Posterior vena cava (tissue), 2 donors: ENCODE measurements at regions not wholly inside any gene's neighbourhood (a gene's known extent, or its start where the extent isn't known, plus 50 kb on each side); places are given as distances from the start of the nearest gene placed in this dataset.
A peak's percentile ranks its signal among the peaks of the same experiment; 100 is the strongest.

ENCODE experiments used
- DNase-seq: peaks from one replicate; pipeline ENCODE4 v3.0.0-alpha.2; 2020; ENCODE audit warnings: low spot score
- intact Hi-C, 2 donors: fragments of 100-400 bp; cut with DNase I; formaldehyde crosslinking; loops; one replicate each; pipeline versions ENCODE4 v1.14.1 to v1.14.2; 2022 to 2023
- donor health status: DM: yes; HTN: yes; CAD: no.
- donor health status: DM: yes; HTN: yes; CAD: no.

GRCh38 chr17:68784431-68784830, 170.8 kb downstream of the ABCA8 start:
- intact Hi-C loops = loop anchor here in 1 of 2 donors (10.0 kb wide), 2 partner anchors 120 to 460 kb away; no protein-coding TSS in a partner anchor
- DNase-seq = no peak

GRCh38 chr17:68783861-68784260, 171.3 kb downstream of the ABCA8 start:
- intact Hi-C loops = loop anchor here in 1 of 2 donors (10.0 kb wide), 2 partner anchors 121 to 461 kb away; no protein-coding TSS in a partner anchor

GRCh38 chr17:68782789-68783188, 172.4 kb downstream of the ABCA8 start:
- intact Hi-C loops = loop anchor here in 1 of 2 donors (10.0 kb wide), 2 partner anchors 122 to 462 kb away; no protein-coding TSS in a partner anchor
- DNase-seq = no peak

More at GRCh38 chr17:68783861-68784260, 171.3 kb downstream of the ABCA8 start:
- DNase-seq = no peak

- DNase-seq = no peak
Observed at GRCh38 chr17:68780596-68780995, 174.6 kb downstream of the ABCA8 start.

DNA sequence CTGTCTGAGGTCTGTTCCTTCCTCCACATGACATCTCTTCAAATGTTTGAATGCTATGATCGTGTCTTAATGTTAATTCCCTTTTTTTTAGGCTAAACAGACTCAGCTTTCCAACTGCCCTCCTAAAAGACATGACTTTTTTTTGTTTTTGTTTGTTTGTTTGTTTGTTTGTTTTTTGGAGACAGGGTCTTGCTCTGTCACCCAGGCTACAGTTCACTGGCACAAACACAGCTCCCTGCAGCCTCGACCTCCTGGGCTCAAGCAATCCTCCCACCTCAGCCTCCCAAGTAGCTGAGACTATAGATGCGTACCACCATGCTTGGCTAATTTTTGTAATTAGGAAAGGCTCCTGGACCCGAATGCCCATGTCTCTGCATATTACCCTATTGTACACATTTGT, 176.5 kb downstream of the ABCA8 start:
- DNase-seq = no peak
- intact Hi-C loops = loop anchor here in 1 of 2 donors (5.0 to 10.0 kb wide), 2 partner anchors 194 to 466 kb away; no protein-coding TSS in a partner anchor

More at GRCh38 chr17:68780596-68780995, 174.6 kb downstream of the ABCA8 start:
- intact Hi-C loops = loop anchor here in 1 of 2 donors (10.0 kb wide), 2 partner anchors 124 to 464 kb away; no protein-coding TSS in a partner anchor

DNA sequence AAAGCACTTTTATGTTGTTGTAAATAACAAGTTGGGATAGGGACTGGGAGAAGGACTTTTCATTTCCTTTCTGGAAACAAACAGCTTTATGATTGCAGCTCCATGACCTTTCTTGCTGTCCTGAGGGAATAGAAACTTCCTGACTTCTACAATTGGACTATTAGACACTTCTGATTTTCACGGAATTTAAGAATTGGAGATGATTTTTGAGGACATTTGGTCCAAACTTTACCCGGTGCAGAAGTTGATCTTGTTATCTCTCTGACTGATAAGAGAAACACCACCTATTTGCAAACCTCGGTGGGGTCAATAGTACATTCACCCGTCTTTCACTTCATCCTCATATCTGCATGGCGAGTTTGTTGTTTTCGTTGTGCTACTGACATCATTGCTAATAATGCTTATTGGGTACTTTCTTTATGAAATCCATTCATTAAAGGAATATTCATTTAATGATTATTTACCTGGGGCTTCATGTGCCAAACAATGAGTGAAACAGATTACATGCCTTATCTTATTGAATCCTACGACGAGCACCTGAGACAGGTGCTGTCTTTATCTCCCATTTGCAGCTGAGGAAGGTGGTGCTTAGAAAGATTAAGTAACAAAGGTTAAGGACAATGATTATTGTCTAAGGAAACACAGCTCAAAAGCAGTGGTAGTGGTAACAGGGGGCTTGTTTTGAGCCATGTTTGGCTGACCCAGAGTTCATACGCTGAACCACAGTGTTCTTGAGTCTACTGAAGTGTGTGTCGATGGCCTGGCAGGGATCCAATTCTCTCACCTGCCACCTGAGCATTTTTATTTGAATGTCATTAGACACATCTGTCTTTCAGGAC, 176.9 kb upstream of the FAM20A start:
- DNase-seq = no peak

GRCh38 chr17:68777243-68777855, 176.2 kb upstream of the FAM20A start:
- intact Hi-C loops = loop anchor here in 1 of 2 donors (5.0 to 10.0 kb wide), 2 partner anchors 195 to 467 kb away; no protein-coding TSS in a partner anchor
- no peak for DNase-seq

More for the DNA sequence above, 176.9 kb upstream of the FAM20A start:
- intact Hi-C loops = loop anchor here in 1 of 2 donors (5.0 to 10.0 kb wide), 2 partner anchors 194 to 467 kb away; no protein-coding TSS in a partner anchor

DNA sequence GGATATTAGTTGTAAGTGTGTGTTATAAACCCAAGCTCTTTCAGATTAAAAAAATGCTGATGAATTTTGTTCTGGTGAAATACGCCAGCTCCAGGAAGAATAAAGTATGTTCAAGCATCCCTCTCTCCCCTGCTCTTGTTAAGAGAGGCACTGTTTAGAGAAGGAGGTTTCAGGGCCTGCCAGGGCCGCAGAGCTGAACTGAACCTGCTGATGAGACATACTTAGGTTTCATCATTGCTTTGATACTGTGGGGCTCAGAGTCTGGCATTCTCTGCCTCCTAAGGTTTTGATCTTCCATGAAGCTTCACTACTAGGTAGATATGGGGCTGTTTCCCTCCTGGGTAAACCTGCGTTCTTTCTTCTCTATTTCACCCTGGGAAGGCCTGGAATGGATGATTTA, 175.3 kb upstream of the FAM20A start:
- DNase-seq = no peak
- intact Hi-C loops = loop anchor here in 1 of 2 donors (5.0 to 10.0 kb wide), 2 partner anchors 196 to 468 kb away; no protein-coding TSS in a partner anchor

GRCh38 chr17:68775969-68776368, 174.8 kb upstream of the FAM20A start:
- intact Hi-C loops = loop anchor here in 1 of 2 donors (5.0 to 10.0 kb wide), 2 partner anchors 196 to 469 kb away; no protein-coding TSS in a partner anchor
- DNase-seq = no peak

DNA sequence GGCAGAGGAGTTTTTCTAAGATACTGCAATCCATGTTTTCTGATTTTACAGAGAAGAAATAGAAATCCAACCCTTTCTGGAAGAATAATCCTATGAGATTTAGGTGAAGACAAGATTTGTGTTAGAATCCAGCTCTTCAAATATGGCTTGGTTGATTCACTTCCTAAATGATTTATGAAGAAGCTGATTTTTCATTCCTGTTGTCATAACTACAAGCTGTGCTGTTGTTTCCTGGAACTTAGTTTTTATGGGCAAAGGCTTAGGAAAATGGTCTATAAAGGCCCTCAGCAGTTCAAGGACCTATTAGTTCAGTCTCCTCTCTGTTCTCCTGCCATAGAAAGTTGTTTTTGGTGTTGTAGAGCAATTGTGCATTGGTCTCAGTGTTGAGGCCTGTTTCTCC, 174.2 kb upstream of the FAM20A start:
- DNase-seq = no peak
- intact Hi-C loops = loop anchor here in 1 of 2 donors (5.0 to 10.0 kb wide), 2 partner anchors 197 to 469 kb away; no protein-coding TSS in a partner anchor

DNA sequence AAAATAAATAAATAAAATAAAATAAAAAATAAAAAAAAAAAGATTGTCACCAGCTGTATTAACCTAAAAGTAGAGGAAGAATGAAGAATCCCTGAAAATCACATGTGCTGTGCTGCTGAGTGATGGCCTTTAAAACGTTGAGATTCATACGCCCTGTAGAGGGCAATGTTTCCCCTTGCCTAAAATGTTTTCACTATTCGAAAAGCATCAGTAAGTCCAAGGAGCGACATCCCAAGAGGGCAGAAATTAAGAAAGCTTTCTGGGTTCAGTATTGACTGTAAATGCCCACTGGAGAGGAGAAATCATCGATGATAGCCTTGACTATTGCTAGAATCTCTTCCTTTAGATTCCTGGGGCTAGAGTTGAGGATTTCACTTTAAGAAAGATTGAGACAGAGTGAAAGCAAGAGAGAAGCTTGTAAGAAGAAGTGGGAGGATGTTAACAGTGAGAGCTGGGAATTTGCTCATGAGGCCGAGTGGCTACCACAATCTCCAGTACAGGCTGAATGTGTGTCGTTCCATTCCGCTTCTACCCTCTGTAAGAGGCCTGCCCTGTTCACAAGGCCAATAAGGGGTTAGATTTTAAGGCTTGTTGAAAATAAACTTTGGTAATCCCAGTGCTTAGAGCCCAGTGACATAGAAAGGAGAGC, 170.8 kb upstream of the FAM20A start:
- intact Hi-C loops = loop anchor here (2.0 to 10.0 kb wide), 3 partner anchors 13 to 473 kb away; no protein-coding TSS in a partner anchor
- DNase-seq = no peak

- no peak for DNase-seq
- intact Hi-C loops = loop anchor here in 1 of 2 donors (10.0 kb wide), 1 partner anchor 1864 kb away; no protein-coding TSS in a partner anchor
Observed at GRCh38 chr17:68768804-68769203, 167.6 kb upstream of the FAM20A start.

GRCh38 chr17:68766640-68767039, 165.5 kb upstream of the FAM20A start:
- intact Hi-C loops = loop anchor here in 1 of 2 donors (10.0 kb wide), 1 partner anchor 1862 kb away; no protein-coding TSS in a partner anchor
- DNase-seq = no peak

DNA sequence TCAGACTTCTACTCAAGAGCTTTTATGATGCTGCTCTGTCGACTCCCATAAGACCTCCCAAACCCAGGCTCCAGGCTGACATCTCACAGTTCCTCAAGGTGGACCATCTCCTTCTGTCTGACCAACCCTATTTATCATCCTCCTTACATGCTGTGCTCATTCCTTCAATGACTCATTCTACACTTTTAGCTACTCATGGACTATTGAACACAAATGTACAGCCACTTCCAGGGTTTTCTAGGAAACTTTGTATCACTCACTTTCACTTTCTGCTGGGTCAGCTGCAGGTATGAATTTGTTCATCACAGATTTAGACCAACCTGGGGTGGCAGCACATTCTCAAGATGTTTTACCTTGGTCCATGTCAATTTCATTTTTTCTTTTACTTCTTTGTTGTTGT, 162.4 kb upstream of the FAM20A start:
- intact Hi-C loops = loop anchor here in 1 of 2 donors (10.0 kb wide), 1 partner anchor 1859 kb away; no protein-coding TSS in a partner anchor
- no peak for DNase-seq

DNA sequence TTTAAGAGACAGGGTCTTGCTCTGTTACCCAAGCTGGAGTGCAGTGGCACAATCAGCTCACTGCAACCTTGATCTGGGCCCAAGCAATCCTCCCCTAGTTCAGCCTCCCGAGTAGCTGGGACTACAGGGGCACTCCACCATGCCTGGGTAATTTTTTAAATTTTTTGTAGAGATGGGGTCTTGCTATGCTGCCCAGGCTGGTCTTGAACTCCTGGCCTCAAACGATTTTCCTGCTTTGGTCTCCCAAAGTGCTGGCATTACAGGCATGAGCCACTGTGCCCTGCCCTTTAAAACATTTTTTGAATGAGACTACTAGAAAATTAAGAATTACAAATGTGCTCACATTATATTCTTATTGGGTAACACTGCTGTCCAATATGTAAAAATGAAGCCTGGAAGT, 161.7 kb upstream of the FAM20A start:
- intact Hi-C loops = loop anchor here in 1 of 2 donors (10.0 kb wide), 1 partner anchor 1858 kb away; no protein-coding TSS in a partner anchor
- no peak for DNase-seq

GRCh38 chr17:68760141-68760475, 158.9 kb upstream of the FAM20A start:
- intact Hi-C loops = loop anchor here in 1 of 2 donors (10.0 kb wide), 1 partner anchor 1855 kb away; no protein-coding TSS in a partner anchor
- DNase-seq = no peak

GRCh38 chr17:68759343-68760140, 158.4 kb upstream of the FAM20A start:
- intact Hi-C loops = loop anchor here in 1 of 2 donors (2.0 to 10.0 kb wide), 2 partner anchors 13 to 1855 kb away; no protein-coding TSS in a partner anchor
- peak; percentile 94 for DNase-seq

DNA sequence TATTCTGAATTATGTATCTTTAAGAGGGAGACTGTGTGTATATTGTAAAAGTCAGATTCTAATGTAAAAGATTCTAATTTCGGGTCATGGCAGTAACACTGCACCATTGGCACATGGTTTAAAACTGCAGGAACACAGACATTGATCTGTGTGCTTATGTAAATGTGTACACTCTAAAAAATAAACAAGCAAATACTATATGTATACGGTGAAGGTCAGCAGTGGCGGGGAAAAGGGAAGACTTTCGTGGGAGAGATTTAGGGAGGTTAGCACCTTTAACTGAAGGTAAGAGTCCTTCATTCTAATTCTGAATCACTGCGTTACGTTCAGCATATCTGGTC, 157.8 kb upstream of the FAM20A start:
- intact Hi-C loops = loop anchor here in 1 of 2 donors (2.0 kb wide), 1 partner anchor 14 kb away; no protein-coding TSS in a partner anchor
- DNase-seq = no peak
